ENCODE measurements at regions not wholly inside any gene's neighbourhood (a gene's known extent, or its start where the extent isn't known, plus 50 kb on each side); places are given as distances from the start of the nearest gene placed in this dataset.

DNA sequence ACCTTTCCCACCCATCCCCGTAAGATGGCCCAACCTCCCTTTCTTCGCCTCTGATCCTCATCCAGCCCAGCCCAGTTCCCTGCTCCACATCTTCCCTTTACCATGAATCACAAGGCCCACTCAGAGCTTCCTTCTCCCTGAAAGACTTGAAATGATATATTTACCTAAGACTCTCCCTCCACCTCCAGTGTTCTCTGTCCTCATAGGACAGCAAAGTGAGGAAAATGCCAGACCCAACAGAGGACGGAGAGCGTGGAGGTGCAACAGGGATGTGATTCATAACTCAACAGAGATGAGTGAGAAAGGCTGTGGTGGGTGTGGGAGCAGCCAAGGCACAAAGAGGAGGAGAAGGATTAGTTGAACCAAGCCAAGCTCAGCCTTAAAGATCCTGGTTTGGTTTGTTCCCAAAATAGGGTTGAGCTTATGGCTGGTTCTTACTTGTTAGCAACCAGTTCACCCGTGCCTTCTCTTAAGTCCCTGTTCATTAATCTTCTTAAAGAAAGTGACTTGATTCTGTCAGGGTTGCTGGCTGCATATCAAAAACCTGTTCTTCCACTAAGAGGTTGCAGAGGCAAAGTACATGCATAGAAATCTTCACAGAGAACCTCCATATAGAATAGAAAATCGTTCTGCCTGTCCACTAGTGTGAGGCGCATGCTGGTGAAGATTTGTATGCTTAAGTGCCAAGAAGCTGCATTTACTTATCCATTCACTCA lies 183.2 kb downstream of the ACTL7B start:
- TF ChIP-seq, protein P1, sequence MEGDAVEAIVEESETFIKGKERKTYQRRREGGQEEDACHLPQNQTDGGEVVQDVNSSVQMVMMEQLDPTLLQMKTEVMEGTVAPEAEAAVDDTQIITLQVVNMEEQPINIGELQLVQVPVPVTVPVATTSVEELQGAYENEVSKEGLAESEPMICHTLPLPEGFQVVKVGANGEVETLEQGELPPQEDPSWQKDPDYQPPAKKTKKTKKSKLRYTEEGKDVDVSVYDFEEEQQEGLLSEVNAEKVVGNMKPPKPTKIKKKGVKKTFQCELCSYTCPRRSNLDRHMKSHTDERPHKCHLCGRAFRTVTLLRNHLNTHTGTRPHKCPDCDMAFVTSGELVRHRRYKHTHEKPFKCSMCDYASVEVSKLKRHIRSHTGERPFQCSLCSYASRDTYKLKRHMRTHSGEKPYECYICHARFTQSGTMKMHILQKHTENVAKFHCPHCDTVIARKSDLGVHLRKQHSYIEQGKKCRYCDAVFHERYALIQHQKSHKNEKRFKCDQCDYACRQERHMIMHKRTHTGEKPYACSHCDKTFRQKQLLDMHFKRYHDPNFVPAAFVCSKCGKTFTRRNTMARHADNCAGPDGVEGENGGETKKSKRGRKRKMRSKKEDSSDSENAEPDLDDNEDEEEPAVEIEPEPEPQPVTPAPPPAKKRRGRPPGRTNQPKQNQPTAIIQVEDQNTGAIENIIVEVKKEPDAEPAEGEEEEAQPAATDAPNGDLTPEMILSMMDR (IDR thresholded peaks at IDR 0.05) = no peak
- no peak for TF ChIP-seq POLR2AphosphoS5 (IDR thresholded peaks at IDR 0.05)
- TF ChIP-seq POLR2A (IDR thresholded peaks at IDR 0.05) = no peak
